SK-N-SH (cell line): ENCODE measurements at regions not wholly inside any gene's neighbourhood (a gene's known extent, or its start where the extent isn't known, plus 50 kb on each side); places are given as distances from the start of the nearest gene placed in this dataset.

Experiments used
- CTCF ChIA-PET: fragments of 300-600, 350-600 bp; formaldehyde crosslinking; extraction: SDS; loops from one replicate; lab custom pipeline; 2021; lab: Yijun Ruan, JAX
- POLR2A ChIA-PET: fragments of 350-600 bp; sonication (Branson Sonifier 250); formaldehyde crosslinking; extraction: SDS; loops from one replicate; lab custom pipeline; 2020; ENCODE audit warnings: antibody characterized with exemption, inconsistent platforms; lab: Yijun Ruan, JAX
- DNase-seq: peaks from one replicate; pipeline ENCODE4 v3.0.0; 2012
- H2AFZ ChIP-seq: fragments of 200-600 bp; sonication (generic); 2 replicates; pipeline ENCODE4 v1.8.1; 2016; ENCODE audit warnings: antibody characterized with exemption, mild to moderate bottlenecking, low read depth
- H3F3A ChIP-seq: fragments of 200-600 bp; sonication (generic); replicated peaks from 2 replicates; pipeline ENCODE3; 2016; ENCODE audit warnings: antibody characterized with exemption, mild to moderate bottlenecking; ENCODE audit not compliant: insufficient read depth
- H3K27ac ChIP-seq, 2 experiments: fragments of 200-500 bp in 1 of 2; fragments of 200-600 bp in 1 of 2; sonication (Bioruptor generic) in 1 of 2; sonication (generic), shearing (Covaris generic) in 1 of 2; 2 replicates each; pipeline versions ENCODE4 v1.5.1 to v1.6.1; 2014 to 2016; ENCODE audit warnings: low read depth in 2 of 2, inconsistent platforms in 1 of 2, low read length in 1 of 2, mild to moderate bottlenecking in 1 of 2, mixed read lengths in 1 of 2
- H3K27me3 ChIP-seq: fragments of 200-600 bp; sonication (generic), shearing (Covaris generic); 2 replicates; pipeline ENCODE4 v1.6.1; 2016; ENCODE audit warnings: mixed run types; ENCODE audit not compliant: insufficient read depth
- H3K36me3 ChIP-seq, 2 experiments: fragments of 200-500 bp in 1 of 2; fragments of 200-600 bp in 1 of 2; sonication (Bioruptor generic) in 1 of 2; sonication (generic) in 1 of 2; replicated peaks in 1 of 2; 2 replicates each; pipeline versions ENCODE3 to v1.5.1; 2014 to 2016; ENCODE audit warnings: low read length in 1 of 2, mild to moderate bottlenecking in 1 of 2; ENCODE audit not compliant: insufficient read depth in 2 of 2, control insufficient read depth in 1 of 2
- H3K4me1 ChIP-seq, 2 experiments: fragments of 200-500 bp in 1 of 2; fragments of 200-600 bp in 1 of 2; sonication (Bioruptor generic) in 1 of 2; sonication (generic), shearing (Covaris generic) in 1 of 2; 2 replicates each; pipeline versions ENCODE4 v1.5.1 to v1.6.1; 2014 to 2016; ENCODE audit warnings: low read depth in 1 of 2, low read length in 1 of 2, mixed run types in 1 of 2; ENCODE audit not compliant: insufficient read depth in 2 of 2, control insufficient read depth in 1 of 2
- H3K4me2 ChIP-seq: fragments of 200-600 bp; sonication (generic), shearing (Covaris generic); 2 replicates; pipeline ENCODE4 v1.6.1; 2017; ENCODE audit warnings: mixed run types
- H3K4me3 ChIP-seq, 2 experiments: fragments of 200-500 bp in 1 of 2; fragments of 200-600 bp in 1 of 2; sonication (Bioruptor generic) in 1 of 2; sonication (generic), shearing (Covaris generic) in 1 of 2; 2 replicates each; pipeline versions ENCODE4 v1.5.1 to v1.8.1; 2014 to 2016; ENCODE audit warnings: low read depth in 2 of 2, inconsistent platforms in 1 of 2, low read length in 1 of 2, mild to moderate bottlenecking in 1 of 2, mixed read lengths in 1 of 2, moderate library complexity in 1 of 2
- H3K79me2 ChIP-seq: fragments of 200-600 bp; sonication (generic); 2 replicates; pipeline ENCODE4 v1.8.1; 2017; ENCODE audit warnings: mild to moderate bottlenecking; ENCODE audit not compliant: insufficient read depth
- H3K9ac ChIP-seq: fragments of 200-600 bp; sonication (generic); 2 replicates; pipeline ENCODE4 v1.6.1; 2017; ENCODE audit warnings: mixed run types
- H3K9me2 ChIP-seq: fragments of 200-600 bp; sonication (generic); 2 replicates; pipeline ENCODE4 v1.6.1; 2017; ENCODE audit warnings: mixed run types
- H3K9me3 ChIP-seq: fragments of 200-600 bp; sonication (generic); 2 replicates; pipeline ENCODE4 v1.6.1; 2017; ENCODE audit warnings: mixed run types, mild to moderate bottlenecking, moderate library complexity
- H4K20me1 ChIP-seq: fragments of 200-600 bp; sonication (generic); 2 replicates; pipeline ENCODE4 v1.6.1; 2017; ENCODE audit warnings: mild to moderate bottlenecking, mixed run types; ENCODE audit not compliant: insufficient read depth
- FOSL2 ChIP-seq: IDR thresholded peaks from 2 replicates; pipeline ENCODE4 v1.4.0; 2012; ENCODE audit warnings: low read depth, mild to moderate bottlenecking, moderate library complexity, borderline replicate concordance
- FOXJ3 ChIP-seq: sonication (generic); formaldehyde crosslinking; IDR thresholded peaks from 2 replicates; pipeline ENCODE4 v1.5.1; 2020; ENCODE audit warnings: mild to moderate bottlenecking, missing genetic modification reagents
- GATA2 ChIP-seq: sonication (generic); formaldehyde crosslinking; IDR thresholded peaks from 2 replicates; pipeline ENCODE4 v1.5.0; 2020; ENCODE audit warnings: mild to moderate bottlenecking, missing genetic modification reagents
- MAX ChIP-seq: IDR thresholded peaks from 2 replicates; pipeline ENCODE4 v1.4.0; 2012; ENCODE audit warnings: low read depth
- MXI1 ChIP-seq: IDR thresholded peaks from 2 replicates; pipeline ENCODE4 v1.6.1; 2012; ENCODE audit warnings: mild to moderate bottlenecking, low read depth, low read length, improper control_type of control experiment
- NFIC ChIP-seq: IDR thresholded peaks from 2 replicates; pipeline ENCODE4 v1.4.0; 2012; ENCODE audit warnings: borderline replicate concordance
- POLR2AphosphoS5 ChIP-seq: IDR thresholded peaks from 2 replicates; pipeline ENCODE4 v1.6.1; 2012; ENCODE audit warnings: low read depth, low read length
- REST ChIP-seq: IDR thresholded peaks from 2 replicates; pipeline ENCODE4 v1.6.1; 2012; ENCODE audit warnings: mild to moderate bottlenecking, low read depth, low read length, moderate library complexity
- RFX5 ChIP-seq: IDR thresholded peaks from 2 replicates; pipeline ENCODE4 v1.6.1; 2012; ENCODE audit warnings: mild to moderate bottlenecking, improper control_type of control experiment, low read length
- SMC3 ChIP-seq: IDR thresholded peaks from 2 replicates; pipeline ENCODE4 v1.6.1; 2012; ENCODE audit warnings: low read depth, low read length, improper control_type of control experiment
- TAF1 ChIP-seq: IDR thresholded peaks from 2 replicates; pipeline ENCODE4 v1.6.1; 2012; ENCODE audit warnings: low read depth, mild to moderate bottlenecking, low read length, moderate library complexity, borderline replicate concordance
- ZBTB33 ChIP-seq: IDR thresholded peaks from 2 replicates; pipeline ENCODE4 v1.4.0; 2012; ENCODE audit warnings: low read depth, borderline replicate concordance
- WGBS: methylation state at CpG from one replicate; pipeline ENCODE4 v1.1.6; 2017; ENCODE audit warnings: low lambda C conversion rate; 5-methylcytosine and 5-hydroxymethylcytosine counted together
- TF ChIP-seq, protein P1 (sequence below): IDR thresholded peaks from 2 replicates; pipeline ENCODE4 v1.4.0; 2012; ENCODE audit warnings: low read depth, borderline replicate concordance
- TF ChIP-seq, protein P2 (sequence below): fragments of 200-600 bp; sonication (generic); IDR thresholded peaks from 2 replicates; pipeline ENCODE4 v1.6.1; 2017; ENCODE audit warnings: antibody characterized with exemption, mild to moderate bottlenecking, moderate library complexity

GRCh38 chr1:14168326-14169063 lies 430.0 kb upstream of the KAZN start:
- Histone ChIP-seq H3K36me3 (no peaks in the 10 kb centered on the region), H3K4me1 (no peaks in the 10 kb centered on the region), H3K79me2 (no peaks in the 10 kb centered on the region), H3K4me2 (no peak overlapping the region), H3K9me3 (no peaks in the 10 kb centered on the region), H3K27ac (no peak overlapping the region), H2AFZ (no peak overlapping the region), H3K27me3 (no peaks in the 10 kb centered on the region), H3K9ac (no peak overlapping the region), H3K4me3 (no peak overlapping the region), H3K9me2 (no peaks in the 10 kb centered on the region), H3F3A (no peaks in the 10 kb centered on the region), H4K20me1 (no peaks in the 10 kb centered on the region)
- CTCF ChIA-PET, result no interaction called here
- DNase-seq, result no peak
- WGBS, result 34% methylated on average over 10 of the region's 10 CpGs
- no peak for TF ChIP-seq MXI1
- no peak for TF ChIP-seq FOSL2
- TF ChIP-seq REST, result no peak
- no peak for TF ChIP-seq MAX
- TF ChIP-seq NFIC, result no peak
- TF ChIP-seq FOXJ3 (CRISPR knock-in tag), result no peak
- POLR2A ChIA-PET, result no interaction called here

- DNase-seq, result no peak
- no peaks in the 10 kb centered on the region for H3K4me1 ChIP-seq
- H3K9me3 ChIP-seq, result no peaks in the 10 kb centered on the region
- no peak overlapping the region for H3K9ac ChIP-seq
- POLR2A ChIA-PET, result no interaction called here
- TF ChIP-seq GATA2 (CRISPR knock-in tag), result no peak
- no peak for TF ChIP-seq TAF1
- TF ChIP-seq, protein P1, sequence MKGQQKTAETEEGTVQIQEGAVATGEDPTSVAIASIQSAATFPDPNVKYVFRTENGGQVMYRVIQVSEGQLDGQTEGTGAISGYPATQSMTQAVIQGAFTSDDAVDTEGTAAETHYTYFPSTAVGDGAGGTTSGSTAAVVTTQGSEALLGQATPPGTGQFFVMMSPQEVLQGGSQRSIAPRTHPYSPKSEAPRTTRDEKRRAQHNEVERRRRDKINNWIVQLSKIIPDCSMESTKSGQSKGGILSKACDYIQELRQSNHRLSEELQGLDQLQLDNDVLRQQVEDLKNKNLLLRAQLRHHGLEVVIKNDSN, result no peak
- TF ChIP-seq POLR2AphosphoS5, result no peak
- TF ChIP-seq, protein P2, sequence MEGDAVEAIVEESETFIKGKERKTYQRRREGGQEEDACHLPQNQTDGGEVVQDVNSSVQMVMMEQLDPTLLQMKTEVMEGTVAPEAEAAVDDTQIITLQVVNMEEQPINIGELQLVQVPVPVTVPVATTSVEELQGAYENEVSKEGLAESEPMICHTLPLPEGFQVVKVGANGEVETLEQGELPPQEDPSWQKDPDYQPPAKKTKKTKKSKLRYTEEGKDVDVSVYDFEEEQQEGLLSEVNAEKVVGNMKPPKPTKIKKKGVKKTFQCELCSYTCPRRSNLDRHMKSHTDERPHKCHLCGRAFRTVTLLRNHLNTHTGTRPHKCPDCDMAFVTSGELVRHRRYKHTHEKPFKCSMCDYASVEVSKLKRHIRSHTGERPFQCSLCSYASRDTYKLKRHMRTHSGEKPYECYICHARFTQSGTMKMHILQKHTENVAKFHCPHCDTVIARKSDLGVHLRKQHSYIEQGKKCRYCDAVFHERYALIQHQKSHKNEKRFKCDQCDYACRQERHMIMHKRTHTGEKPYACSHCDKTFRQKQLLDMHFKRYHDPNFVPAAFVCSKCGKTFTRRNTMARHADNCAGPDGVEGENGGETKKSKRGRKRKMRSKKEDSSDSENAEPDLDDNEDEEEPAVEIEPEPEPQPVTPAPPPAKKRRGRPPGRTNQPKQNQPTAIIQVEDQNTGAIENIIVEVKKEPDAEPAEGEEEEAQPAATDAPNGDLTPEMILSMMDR, result no peak
- TF ChIP-seq RFX5, result no peak
- no peak for TF ChIP-seq FOSL2
- TF ChIP-seq FOXJ3 (CRISPR knock-in tag), result no peak
- no peak for TF ChIP-seq ZBTB33
- no peak for TF ChIP-seq SMC3
- TF ChIP-seq, all 33 proteins: peak for 0
- Histone ChIP-seq H3K27ac (no peak overlapping the region), H3K36me3 (no peaks in the 10 kb centered on the region), H3K4me2 (no peak overlapping the region), H3F3A (no peaks in the 10 kb centered on the region), H3K4me3 (no peak overlapping the region), H4K20me1 (no peaks in the 10 kb centered on the region), H2AFZ (no peak overlapping the region), H3K79me2 (no peaks in the 10 kb centered on the region), H3K27me3 (no peaks in the 10 kb centered on the region), H3K9me2 (no peaks in the 10 kb centered on the region)
- 4% methylated on average over 5 of the region's 5 CpGs for WGBS
- CTCF ChIA-PET, result no interaction called here
Measured at GRCh38 chr1:14173598-14173997, 424.9 kb upstream of the KAZN start.
